K562 (cell line): ENCODE measurements at regions not wholly inside any gene's neighbourhood (a gene's known extent, or its start where the extent isn't known, plus 50 kb on each side); places are given as distances from the start of the nearest gene placed in this dataset.

Experiments used
- ATAC-seq: fragments of 200-7000 bp; cut with Tn5 transposase; 3 replicates; pipeline ENCODE4 v1.9.1; 2020; ENCODE audit warnings: moderate library complexity
- BruUV-seq: library from RNA; stranded (reverse); fragments of 400-500 nt; replicated peaks from 2 replicates; lab custom pipeline; 2021; lab: Mats Ljungman, UMichigan
- CTCF ChIA-PET: fragments of 300-600 bp; formaldehyde crosslinking; extraction: SDS; loops from one replicate; lab custom pipeline; 2021; ENCODE audit warnings: low intra/inter-chr PET ratio; lab: Yijun Ruan, JAX
- POLR2A ChIA-PET: fragments of 300-600, 350-650 bp; sonication (Branson Sonifier 250); formaldehyde crosslinking; extraction: SDS; loops from one replicate; lab custom pipeline; 2021; ENCODE audit warnings: antibody characterized with exemption, inconsistent platforms; lab: Yijun Ruan, JAX
- DNase-seq, 4 experiments: peaks; one replicate each; pipeline versions ENCODE4 v3.0.0 to v3.0.0-alpha.2; 2011 to 2018; ENCODE audit warnings: low spot score in 3 of 4, mixed read lengths in 3 of 4; ENCODE audit errors: extremely low read depth in 1 of 4
- FAIRE-seq: peaks from 2 replicates; lab custom pipeline; 2011; peaks lifted over from hg19 to GRCh38; lab: Jason Lieb, UNC
- H2AFZ ChIP-seq: 2 replicates; pipeline ENCODE4 v1.6.0; 2011; ENCODE audit warnings: low read depth, low read length, control low read depth, inconsistent platforms
- H3K27ac ChIP-seq: fragments of 200-600 bp; 3 replicates; pipeline ENCODE4 v1.8.0; 2011; ENCODE audit warnings: low read depth, mild to moderate bottlenecking, control low read depth, inconsistent platforms, low read length, moderate library complexity, mixed read lengths; ENCODE audit errors: extremely low read depth
- H3K27me3 ChIP-seq, 2 experiments: fragments of 300-600 bp in 1 of 2; 2 replicates in 1 of 2; 3 replicates in 1 of 2; pipeline versions ENCODE4 v1.6.0 to v1.8.0; 2011; ENCODE audit warnings: inconsistent platforms in 2 of 2, low read length in 2 of 2, mild to moderate bottlenecking in 1 of 2, mixed read lengths in 1 of 2, moderate library complexity in 1 of 2; ENCODE audit not compliant: control insufficient read depth in 2 of 2, insufficient read depth in 2 of 2
- H3K36me3 ChIP-seq: fragments of 300-600 bp; 3 replicates; pipeline ENCODE4 v1.8.0; 2011; ENCODE audit warnings: mild to moderate bottlenecking, low read length, inconsistent platforms; ENCODE audit not compliant: control insufficient read depth, insufficient read depth
- H3K4me1 ChIP-seq, 2 experiments: fragments of 200-600 bp in 1 of 2; replicated peaks in 1 of 2; 2 replicates in 1 of 2; 3 replicates in 1 of 2; pipeline versions ENCODE4 v1.5.1 to v1.8.0; 2011; ENCODE audit warnings: inconsistent platforms in 2 of 2, low read length in 2 of 2, mild to moderate bottlenecking in 1 of 2, mixed read lengths in 1 of 2, moderate library complexity in 1 of 2; ENCODE audit not compliant: control insufficient read depth in 2 of 2, insufficient read depth in 2 of 2
- H3K4me2 ChIP-seq: 2 replicates; pipeline ENCODE4 v1.6.1; 2011; ENCODE audit warnings: low read length, control low read depth, inconsistent platforms, mixed read lengths; ENCODE audit not compliant: insufficient read depth
- H3K4me3 ChIP-seq: fragments of 200-600 bp; sonication (generic), shearing (Covaris generic); 2 replicates; pipeline ENCODE4 v1.5.1; 2016; ENCODE audit warnings: control low read depth, inconsistent platforms
- H3K79me2 ChIP-seq: fragments of 200-600 bp; 3 replicates; pipeline ENCODE4 v1.8.0; 2011; ENCODE audit warnings: low read length, inconsistent platforms; ENCODE audit not compliant: control insufficient read depth, insufficient read depth
- H3K9ac ChIP-seq, 2 experiments: 2 replicates each; pipeline versions ENCODE4 v1.6.0 to v1.6.1; 2011; ENCODE audit warnings: low read depth in 2 of 2, low read length in 2 of 2, control low read depth in 1 of 2, inconsistent platforms in 1 of 2, mild to moderate bottlenecking in 1 of 2, mixed read lengths in 1 of 2; ENCODE audit not compliant: insufficient read depth in 1 of 2
- H3K9me1 ChIP-seq: one replicate; pipeline ENCODE4 v1.6.0; 2011; ENCODE audit warnings: inconsistent platforms, mild to moderate bottlenecking, low read length, moderate library complexity; ENCODE audit not compliant: control insufficient read depth, insufficient read depth
- H3K9me3 ChIP-seq: replicated peaks from 2 replicates; pipeline ENCODE4 v1.5.1; 2011; ENCODE audit warnings: low read depth, low read length, inconsistent platforms; ENCODE audit not compliant: control insufficient read depth, insufficient read depth
- H4K20me1 ChIP-seq: replicated peaks from 2 replicates; pipeline ENCODE4 v1.6.1; 2011; ENCODE audit warnings: low read length, inconsistent platforms, mixed read lengths; ENCODE audit not compliant: control insufficient read depth, insufficient read depth
- CHCHD3 ChIP-seq: fragments of 250-450 bp; sonication (Bioruptor Pico); IDR thresholded peaks from 2 replicates; pipeline ENCODE4 v2.1.2; 2022; ENCODE audit warnings: mild to moderate bottlenecking
- HDAC6 ChIP-seq: IDR thresholded peaks from 2 replicates; pipeline ENCODE4 v1.6.1; 2012; ENCODE audit warnings: low read depth, mild to moderate bottlenecking, control low read depth, inconsistent platforms, low read length, moderate library complexity
- MEF2D ChIP-seq: conservative IDR thresholded peaks from 2 replicates; pipeline ENCODE4 v1.6.1; 2016; ENCODE audit warnings: low read depth, missing genetic modification characterization, missing compliant biosample characterization
- NEUROD1 ChIP-seq: fragments of 150-350 bp; IDR thresholded peaks from 2 replicates; pipeline ENCODE4 v1.6.1; 2014; ENCODE audit warnings: borderline replicate concordance, low read length, low read depth; ENCODE audit not compliant: partially characterized antibody
- RNF2 ChIP-seq: sonication (generic); IDR thresholded peaks from 2 replicates; pipeline ENCODE4 v1.6.1; 2016
- SMAD4 ChIP-seq: fragments of 250-450 bp; sonication (Bioruptor Pico); conservative IDR thresholded peaks from 2 replicates; pipeline ENCODE4 v1.8.0; 2021; ENCODE audit warnings: inconsistent platforms, mild to moderate bottlenecking, moderate library complexity
- ZMIZ1 ChIP-seq, 2 experiments: fragments of 150-350 bp in 1 of 2; IDR thresholded peaks; 2 replicates each; pipeline ENCODE4 v1.6.1; 2012 to 2016; ENCODE audit warnings: low read depth in 2 of 2, low read length in 2 of 2, mild to moderate bottlenecking in 1 of 2, moderate library complexity in 1 of 2
- ZNF318 ChIP-seq, 2 experiments: fragments of 450-650 bp; IDR thresholded peaks; 2 replicates each; pipeline ENCODE4 v1.6.1; 2016; ENCODE audit warnings: mild to moderate bottlenecking in 2 of 2, borderline replicate concordance in 1 of 2, low read depth in 1 of 2, moderate library complexity in 1 of 2
- ZNF655 ChIP-seq: fragments of 250-450 bp; sonication (Bioruptor Pico); IDR thresholded peaks from 2 replicates; pipeline ENCODE4 v1.5.0; 2021
- in situ Hi-C: fragments of 300-500 bp; cut with MboI; formaldehyde crosslinking; loops from 4 replicates; pipeline ENCODE4 v1.15.0; 2018; ENCODE audit warnings: inconsistent platforms, mixed read lengths
- intact Hi-C: fragments of 100-400 bp; cut with micrococcal nuclease; formaldehyde crosslinking; loops from 2 replicates; pipeline ENCODE4 v1.14.2; 2022

- TF ChIP-seq ZNF655 (no peak), NEUROD1 (no peak), ZMIZ1 (IDR thresholded peaks at IDR 0.05; ENCODE audit: low read depth in 2 of 2, low read length in 2 of 2) (no peak), MEF2D (no peak)
Measured at GRCh38 chr11:82305123-82305522, 428.5 kb downstream of the FAM181B start (continued).

- intact Hi-C loops (no loop called here), in situ Hi-C loops (no loop called here)
- Histone ChIP-seq H3K9ac (no peak overlapping the region), H2AFZ (no peak overlapping the region), H3K4me3 (no peak overlapping the region), H3K9me3 (no peaks in the 10 kb centered on the region), H3K4me2 (no peak overlapping the region), H4K20me1 (no peaks in the 10 kb centered on the region), H3K79me2 (no peaks in the 10 kb centered on the region), H3K9me1 (no peaks in the 10 kb centered on the region), H3K36me3 (no peaks in the 10 kb centered on the region), H3K27ac (no peak overlapping the region), H3K27me3 (no peaks in the 10 kb centered on the region), H3K4me1 (no peaks in the 10 kb centered on the region)
- FAIRE-seq: no peak
- ChIA-PET POLR2A (no interaction called here), CTCF (no interaction called here)
- no peak for ATAC-seq
- BruUV-seq: no TSS peak
- TF ChIP-seq HDAC6 (no peak), RNF2 (no peak), SMAD4 (no peak), CHCHD3 (no peak), ZNF318 (IDR thresholded peaks at IDR 0.05; ENCODE audit: borderline replicate concordance in 1 of 2, low read depth in 1 of 2) (no peak)
- no peak for DNase-seq
Measured at GRCh38 chr11:82303671-82304070, 430.0 kb downstream of the FAM181B start.
